NB4 (cell line): ENCODE measurements at regions not wholly inside any gene's neighbourhood (a gene's known extent, or its start where the extent isn't known, plus 50 kb on each side); places are given as distances from the start of the nearest gene placed in this dataset.

Experiments
- MYC ChIP-seq: IDR thresholded peaks from 2 replicates; pipeline ENCODE4 v1.6.1; 2011; ENCODE audit warnings: low read depth, low read length
- POLR2A ChIP-seq: IDR thresholded peaks from 2 replicates; pipeline ENCODE4 v1.6.1; 2011; ENCODE audit warnings: mild to moderate bottlenecking; ENCODE audit not compliant: insufficient read length; ENCODE audit errors: extremely low read depth
- TF ChIP-seq, protein P1 (sequence below): IDR thresholded peaks from one replicate; pipeline ENCODE4 v1.5.1; 2012; ENCODE audit warnings: low read depth, low read length
- TF ChIP-seq, protein P2 (sequence below): IDR thresholded peaks from 2 replicates; pipeline ENCODE4 v1.6.1; 2011; ENCODE audit warnings: low read depth, low read length

DNA sequence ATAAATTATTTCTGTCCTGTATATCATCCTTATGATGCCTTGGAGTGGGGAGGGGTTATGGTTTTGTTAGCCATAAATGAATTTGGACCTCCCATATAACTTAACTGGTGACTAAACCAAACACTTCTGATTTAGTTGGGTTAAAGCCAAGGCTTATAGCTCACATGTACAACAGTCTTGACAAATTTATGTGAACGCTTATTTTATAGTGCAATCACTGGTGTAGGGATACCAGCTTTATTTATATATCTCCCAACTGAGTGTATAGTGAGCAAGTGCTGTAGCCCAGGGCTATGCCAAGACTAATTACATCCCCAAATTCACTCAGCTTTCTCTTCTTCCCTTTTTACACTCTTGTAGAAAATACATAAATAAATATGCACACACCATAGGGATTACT lies 956.2 kb downstream of the SORCS3 start:
- TF ChIP-seq, protein P1, sequence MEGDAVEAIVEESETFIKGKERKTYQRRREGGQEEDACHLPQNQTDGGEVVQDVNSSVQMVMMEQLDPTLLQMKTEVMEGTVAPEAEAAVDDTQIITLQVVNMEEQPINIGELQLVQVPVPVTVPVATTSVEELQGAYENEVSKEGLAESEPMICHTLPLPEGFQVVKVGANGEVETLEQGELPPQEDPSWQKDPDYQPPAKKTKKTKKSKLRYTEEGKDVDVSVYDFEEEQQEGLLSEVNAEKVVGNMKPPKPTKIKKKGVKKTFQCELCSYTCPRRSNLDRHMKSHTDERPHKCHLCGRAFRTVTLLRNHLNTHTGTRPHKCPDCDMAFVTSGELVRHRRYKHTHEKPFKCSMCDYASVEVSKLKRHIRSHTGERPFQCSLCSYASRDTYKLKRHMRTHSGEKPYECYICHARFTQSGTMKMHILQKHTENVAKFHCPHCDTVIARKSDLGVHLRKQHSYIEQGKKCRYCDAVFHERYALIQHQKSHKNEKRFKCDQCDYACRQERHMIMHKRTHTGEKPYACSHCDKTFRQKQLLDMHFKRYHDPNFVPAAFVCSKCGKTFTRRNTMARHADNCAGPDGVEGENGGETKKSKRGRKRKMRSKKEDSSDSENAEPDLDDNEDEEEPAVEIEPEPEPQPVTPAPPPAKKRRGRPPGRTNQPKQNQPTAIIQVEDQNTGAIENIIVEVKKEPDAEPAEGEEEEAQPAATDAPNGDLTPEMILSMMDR: no peak
- no peak for TF ChIP-seq POLR2A
- TF ChIP-seq MYC: no peak
- TF ChIP-seq, protein P2, sequence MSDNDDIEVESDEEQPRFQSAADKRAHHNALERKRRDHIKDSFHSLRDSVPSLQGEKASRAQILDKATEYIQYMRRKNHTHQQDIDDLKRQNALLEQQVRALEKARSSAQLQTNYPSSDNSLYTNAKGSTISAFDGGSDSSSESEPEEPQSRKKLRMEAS: no peak
